HTR-8/SVneo (cell line): ENCODE measurements at regions not wholly inside any gene's neighbourhood (a gene's known extent, or its start where the extent isn't known, plus 50 kb on each side); places are given as distances from the start of the nearest gene placed in this dataset.

Experiments used
- DNase-seq: peaks from one replicate; pipeline ENCODE4 v3.0.0; 2011; ENCODE audit warnings: low spot score, mixed read lengths; ENCODE audit not compliant: insufficient read length
- FAIRE-seq: peaks from 2 replicates; lab custom pipeline; 2011; peaks lifted over from hg19 to GRCh38; lab: Jason Lieb, UNC

GRCh38 chrX:20362268-20363267, 95.9 kb upstream of the RPS6KA3 start:
- FAIRE-seq = peak; percentile 42
- no peak for DNase-seq

DNA sequence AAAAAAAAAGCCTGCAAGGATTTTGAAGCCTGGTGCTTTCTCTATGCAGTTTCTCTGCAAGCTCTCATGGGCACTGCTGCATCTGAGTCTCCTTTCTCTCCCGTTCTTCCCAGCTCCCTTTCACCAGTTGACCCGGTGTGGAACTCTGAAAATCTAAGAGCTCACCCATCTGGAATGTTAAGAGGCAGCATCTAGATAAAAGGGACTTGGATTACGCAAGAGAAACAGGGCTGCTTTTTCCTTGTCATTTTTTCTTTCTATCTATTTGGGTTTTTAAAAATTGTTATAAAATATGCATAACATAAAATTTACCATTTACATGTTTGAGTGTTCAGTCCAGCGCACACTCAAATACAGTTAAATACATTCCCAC, 95.2 kb upstream of the RPS6KA3 start:
- DNase-seq (peak; percentile 79), FAIRE-seq (no peak)

- FAIRE-seq (no peak), DNase-seq (no peak)
Measured at GRCh38 chrX:20361081-20361889, 94.6 kb upstream of the RPS6KA3 start.

DNA sequence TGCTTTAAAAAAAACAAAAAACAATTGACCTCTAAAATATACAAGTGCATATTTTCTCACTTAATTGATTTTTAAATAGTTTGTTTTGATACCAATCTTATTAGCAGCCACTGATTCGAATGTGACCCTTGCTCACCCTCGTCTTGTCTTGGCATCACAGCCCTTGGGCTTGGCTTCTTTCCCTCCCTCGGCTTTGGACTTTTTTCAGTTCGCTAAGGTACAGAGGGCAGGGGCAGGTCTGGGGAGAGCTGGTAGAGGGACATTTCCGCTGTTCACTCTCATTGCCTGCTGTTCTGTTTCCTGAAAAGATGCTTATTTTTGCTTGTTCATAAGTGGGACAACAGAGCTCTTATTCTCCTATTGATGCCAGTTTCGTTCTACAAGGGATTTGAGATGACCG, 88.5 kb upstream of the RPS6KA3 start:
- FAIRE-seq (no peak), DNase-seq (no peak)

GRCh38 chrX:20354505-20354904, 87.8 kb upstream of the RPS6KA3 start:
- FAIRE-seq (no peak), DNase-seq (no peak)

DNA sequence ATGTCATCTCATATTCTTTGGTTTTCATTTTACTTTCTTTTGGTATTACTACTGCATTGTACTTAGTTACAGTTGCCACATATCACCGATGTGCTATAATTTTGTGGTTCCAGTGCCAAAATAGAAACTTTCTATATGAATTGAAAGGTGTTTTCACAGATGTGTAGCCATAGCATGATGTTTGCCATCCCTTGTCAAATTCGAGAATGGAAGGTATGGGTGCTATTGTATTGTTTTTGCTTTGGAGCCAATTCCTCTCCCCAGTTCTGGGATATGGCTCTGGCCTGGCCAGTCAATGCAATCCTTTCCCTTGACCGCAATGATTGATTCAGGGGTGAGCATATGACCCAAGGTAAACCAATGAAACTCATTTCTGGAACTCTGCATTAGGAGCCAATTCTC, 86.2 kb upstream of the RPS6KA3 start:
- no peak for FAIRE-seq
- no peak for DNase-seq

GRCh38 chrX:20352504-20352903, 85.8 kb upstream of the RPS6KA3 start:
- DNase-seq (no peak), FAIRE-seq (no peak)

- no peak for DNase-seq
- FAIRE-seq = no peak
Measured at GRCh38 chrX:20350596-20350995, 83.9 kb upstream of the RPS6KA3 start.

GRCh38 chrX:20348139-20348538, 81.4 kb upstream of the RPS6KA3 start:
- DNase-seq (no peak), FAIRE-seq (no peak)

DNA sequence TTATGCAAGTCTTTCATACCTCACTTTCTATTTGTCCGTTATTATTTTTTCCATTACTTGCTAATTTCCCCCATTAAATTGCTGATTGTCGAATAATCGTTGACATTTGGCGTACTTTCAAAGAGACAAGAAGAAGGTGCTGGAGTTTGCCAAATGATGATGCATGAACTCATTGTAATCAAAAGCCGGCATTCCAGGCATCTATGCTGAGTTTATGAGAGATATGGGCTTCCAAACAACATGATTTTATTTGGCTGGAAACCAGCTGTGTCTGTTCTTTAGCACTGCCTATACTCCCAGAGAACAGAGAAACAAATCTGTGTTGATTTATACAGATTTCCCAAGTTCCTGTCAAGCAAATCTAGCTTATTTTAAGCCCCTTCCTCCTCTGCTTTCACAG, 80.8 kb upstream of the RPS6KA3 start:
- FAIRE-seq = no peak
- no peak for DNase-seq

DNA sequence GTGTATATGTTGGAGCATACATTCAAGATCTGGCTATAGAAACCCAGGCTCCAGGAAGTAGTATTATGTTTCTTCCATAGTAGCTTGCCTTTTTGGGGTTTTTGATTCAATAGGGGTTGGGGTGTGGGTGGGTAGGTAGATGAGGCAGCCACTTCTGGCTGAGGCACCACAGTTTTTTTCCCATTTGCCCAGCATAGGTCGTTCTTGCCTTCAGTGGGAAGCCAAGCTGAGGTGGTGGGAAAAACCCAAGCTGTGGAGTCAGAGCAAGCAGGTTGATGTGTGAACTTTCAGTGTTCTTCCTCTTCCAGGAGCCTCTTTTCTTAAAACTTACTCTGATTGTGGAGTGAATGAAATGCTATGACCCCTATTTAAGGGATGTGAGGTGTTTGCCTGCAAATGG, 67.0 kb upstream of the RPS6KA3 start:
- DNase-seq (no peak), FAIRE-seq (no peak)

GRCh38 chrX:20330545-20330944, 63.8 kb upstream of the RPS6KA3 start:
- no peak for FAIRE-seq
- DNase-seq = no peak

GRCh38 chrX:20329435-20329834, 62.7 kb upstream of the RPS6KA3 start:
- no peak for FAIRE-seq

DNA sequence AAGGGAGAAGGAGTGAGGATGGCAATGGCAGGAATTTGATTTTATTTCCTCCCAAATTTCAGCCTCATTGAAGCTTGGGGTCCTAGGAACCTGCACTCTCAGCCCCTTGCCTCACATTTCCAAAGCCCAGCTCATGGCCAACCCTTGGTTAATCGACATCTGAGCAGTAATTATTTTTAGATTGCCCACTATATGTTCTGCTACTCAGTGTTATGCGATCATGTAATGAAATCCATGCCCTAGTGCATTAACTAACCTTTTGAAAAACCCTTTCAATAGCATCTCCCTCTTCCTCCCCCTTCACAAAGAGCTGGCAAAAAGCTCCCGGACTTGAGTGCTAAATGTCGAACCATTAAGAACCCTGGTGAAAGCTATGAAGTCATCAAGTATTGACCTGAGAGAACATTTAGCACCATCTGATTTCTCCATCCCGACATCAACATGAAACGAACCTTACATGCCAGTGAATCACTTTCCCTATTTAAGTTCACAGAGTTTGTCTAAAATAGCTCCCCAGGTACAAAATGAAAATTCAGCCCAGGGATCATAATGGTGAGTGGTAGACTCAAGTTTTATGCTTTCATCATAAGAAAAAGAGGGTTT, 59.2 kb upstream of the RPS6KA3 start:
- DNase-seq = no peak
- FAIRE-seq = no peak

More at GRCh38 chrX:20329435-20329834, 62.7 kb upstream of the RPS6KA3 start:
- no peak for DNase-seq

DNA sequence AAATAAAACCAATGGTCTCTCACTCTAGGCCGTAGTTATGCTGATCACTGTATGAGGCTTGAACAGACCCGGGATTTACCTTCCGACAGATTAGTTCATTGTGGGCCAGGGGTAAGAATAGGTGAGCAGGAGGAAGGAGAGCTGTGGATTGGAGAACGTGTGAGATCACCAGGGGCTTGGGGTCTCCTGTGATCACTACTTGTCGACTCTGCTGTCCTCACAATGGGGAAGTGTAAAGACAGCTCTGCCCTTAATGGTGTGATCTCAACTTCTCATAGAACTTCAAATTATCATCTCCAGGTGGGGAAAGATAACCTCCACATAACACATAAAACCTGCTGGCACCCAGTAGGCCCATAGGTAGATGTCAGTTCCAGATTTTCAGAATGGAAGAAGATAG, 56.2 kb upstream of the RPS6KA3 start:
- no peak for DNase-seq
- no peak for FAIRE-seq

DNA sequence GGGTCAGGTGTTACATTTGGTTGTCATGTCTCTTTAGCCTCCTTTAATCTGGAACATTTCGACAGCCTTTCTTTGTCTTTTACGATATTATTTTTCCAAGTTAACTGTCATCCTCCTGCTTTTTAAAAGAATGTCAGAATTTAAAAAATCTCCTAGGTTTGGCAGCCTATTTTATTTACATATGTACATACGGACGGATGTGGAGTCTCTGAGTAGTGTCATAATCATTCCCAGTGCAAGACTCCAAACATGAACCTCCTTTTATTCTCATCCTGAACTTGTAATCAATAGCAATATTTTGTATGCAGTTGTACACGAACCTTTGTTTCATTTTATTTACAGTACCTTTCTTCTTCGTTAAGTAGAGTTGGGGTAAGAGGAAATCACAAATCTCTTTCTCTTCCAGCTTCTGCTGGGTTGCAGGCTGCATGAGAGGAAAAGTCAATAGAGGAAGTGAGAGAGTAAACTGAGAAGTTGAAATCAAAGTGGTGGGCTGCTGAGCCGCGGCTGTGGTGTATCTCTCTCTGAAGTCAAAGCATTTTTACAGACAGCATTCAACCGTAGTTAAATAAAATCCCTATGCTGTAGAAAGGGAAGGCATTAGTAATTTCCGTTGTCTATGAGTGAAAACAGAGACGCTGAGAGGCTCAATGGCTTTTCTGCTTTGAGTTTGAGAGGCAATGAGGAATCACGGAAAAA, 53.9 kb upstream of the RPS6KA3 start:
- DNase-seq (no peak), FAIRE-seq (no peak)

DNA sequence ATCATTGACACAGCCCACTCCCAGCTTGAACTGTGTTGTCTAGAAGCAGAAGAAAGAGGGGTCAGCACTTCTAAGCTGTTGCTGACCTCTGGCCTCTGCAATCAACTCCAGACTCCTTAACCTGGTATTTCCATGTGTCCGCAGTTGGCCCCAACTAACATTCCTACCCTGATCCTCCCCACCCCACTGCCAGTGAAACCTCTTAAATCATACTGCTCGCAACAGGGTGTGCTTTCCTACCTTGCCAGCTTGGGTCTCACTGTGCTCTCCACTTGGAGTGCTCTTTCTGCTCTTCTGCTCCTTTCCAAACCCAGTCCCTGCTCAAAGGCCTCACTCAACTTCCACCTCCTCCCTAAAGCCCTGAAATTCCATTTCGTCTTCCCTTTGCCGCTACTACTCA, 52.3 kb upstream of the RPS6KA3 start:
- DNase-seq (no peak), FAIRE-seq (no peak)

- FAIRE-seq (peak; percentile 36), DNase-seq (no peak)
Measured at GRCh38 chrX:20317873-20318272, 51.2 kb upstream of the RPS6KA3 start.
